Vagina (tissue), 2 donors: ENCODE measurements at regions not wholly inside any gene's neighbourhood (a gene's known extent, or its start where the extent isn't known, plus 50 kb on each side); places are given as distances from the start of the nearest gene placed in this dataset.

ENCODE experiments used
- DNase-seq, 2 donors: peaks; one replicate each; pipeline ENCODE4 v3.0.0-alpha.2; 2017; ENCODE audit errors: extremely low spot score in 2 of 2
- H3K27ac ChIP-seq: fragments of 200-600 bp; sonication (generic); one replicate; pipeline ENCODE4 v1.5.1; 2019
- H3K27me3 ChIP-seq: fragments of 200-600 bp; sonication (generic); one replicate; pipeline ENCODE4 v1.5.1; 2019
- H3K36me3 ChIP-seq, 2 donors: fragments of 200-600 bp; sonication (generic); one replicate each; pipeline ENCODE4 v1.5.1; 2017 to 2019
- H3K4me1 ChIP-seq: fragments of 200-600 bp; sonication (generic); one replicate; pipeline ENCODE4 v1.5.1; 2019
- H3K4me3 ChIP-seq, 2 donors: fragments of 200-600 bp; sonication (generic); 1 replicate in 1 of 2; 2 replicates in 1 of 2; pipeline ENCODE4 v1.5.1; 2016 to 2019
- H3K9me3 ChIP-seq: fragments of 200-600 bp; sonication (generic); one replicate; pipeline ENCODE4 v1.5.1; 2019
- POLR2A ChIP-seq, 2 donors: fragments of 450-650 bp; IDR thresholded peaks; one replicate each; pipeline ENCODE4 v1.6.1; 2017; ENCODE audit warnings: antibody characterized with exemption in 2 of 2, mild to moderate bottlenecking in 2 of 2, moderate library complexity in 2 of 2
- POLR2AphosphoS5 ChIP-seq, 2 donors: sonication (generic); formaldehyde crosslinking; IDR thresholded peaks; one replicate each; pipeline ENCODE4 v1.9.0; 2017; ENCODE audit warnings: antibody characterized with exemption in 2 of 2, mild to moderate bottlenecking in 2 of 2, low read depth in 1 of 2; ENCODE audit not compliant: insufficient read depth in 1 of 2
- intact Hi-C: fragments of 100-400 bp; cut with DNase I; formaldehyde crosslinking; loops from one replicate; pipeline ENCODE4 v1.15.1; 2023
- TF ChIP-seq, protein P1 (sequence below), 3 experiments: fragments of 450-650 bp in 2 of 3; fragments of 200-600 bp in 1 of 3; sonication (generic) in 1 of 3; IDR thresholded peaks; one replicate each; pipeline ENCODE4 v1.5.1; 2017 to 2019; ENCODE audit warnings: antibody characterized with exemption in 3 of 3, mild to moderate bottlenecking in 2 of 3, moderate library complexity in 2 of 3

GRCh38 chr6:154885214-154885613 is 109.9 kb upstream of the TIAM2 start:
- no peak for TF ChIP-seq POLR2A (IDR thresholded peaks at IDR 0.05)
- no peak for TF ChIP-seq POLR2AphosphoS5 (IDR thresholded peaks at IDR 0.05; ENCODE audit: insufficient read depth in 1 of 2, low read depth in 1 of 2)
- TF ChIP-seq, protein P1, sequence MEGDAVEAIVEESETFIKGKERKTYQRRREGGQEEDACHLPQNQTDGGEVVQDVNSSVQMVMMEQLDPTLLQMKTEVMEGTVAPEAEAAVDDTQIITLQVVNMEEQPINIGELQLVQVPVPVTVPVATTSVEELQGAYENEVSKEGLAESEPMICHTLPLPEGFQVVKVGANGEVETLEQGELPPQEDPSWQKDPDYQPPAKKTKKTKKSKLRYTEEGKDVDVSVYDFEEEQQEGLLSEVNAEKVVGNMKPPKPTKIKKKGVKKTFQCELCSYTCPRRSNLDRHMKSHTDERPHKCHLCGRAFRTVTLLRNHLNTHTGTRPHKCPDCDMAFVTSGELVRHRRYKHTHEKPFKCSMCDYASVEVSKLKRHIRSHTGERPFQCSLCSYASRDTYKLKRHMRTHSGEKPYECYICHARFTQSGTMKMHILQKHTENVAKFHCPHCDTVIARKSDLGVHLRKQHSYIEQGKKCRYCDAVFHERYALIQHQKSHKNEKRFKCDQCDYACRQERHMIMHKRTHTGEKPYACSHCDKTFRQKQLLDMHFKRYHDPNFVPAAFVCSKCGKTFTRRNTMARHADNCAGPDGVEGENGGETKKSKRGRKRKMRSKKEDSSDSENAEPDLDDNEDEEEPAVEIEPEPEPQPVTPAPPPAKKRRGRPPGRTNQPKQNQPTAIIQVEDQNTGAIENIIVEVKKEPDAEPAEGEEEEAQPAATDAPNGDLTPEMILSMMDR (IDR thresholded peaks at IDR 0.05), result no peak
- H3K27ac ChIP-seq, result no peak overlapping the region
- no peak overlapping the region for H3K4me3 ChIP-seq
- intact Hi-C loops, result no loop called here
- peaks cover 5% of the 10 kb centered on the region for H3K4me1 ChIP-seq
- H3K9me3 ChIP-seq, result no peaks in the 10 kb centered on the region
- DNase-seq, result no peak
- no peaks in the 10 kb centered on the region for H3K36me3 ChIP-seq
- no peaks in the 10 kb centered on the region for H3K27me3 ChIP-seq

GRCh38 chr6:154886016-154886415 is 109.1 kb upstream of the TIAM2 start:
- Histone ChIP-seq H3K9me3 (no peaks in the 10 kb centered on the region), H3K27ac (no peak overlapping the region), H3K4me1 (peaks cover 5% of the 10 kb centered on the region), H3K4me3 (no peak overlapping the region), H3K36me3 (no peaks in the 10 kb centered on the region), H3K27me3 (no peaks in the 10 kb centered on the region)
- no peak for DNase-seq
- no peak for TF ChIP-seq POLR2AphosphoS5 (IDR thresholded peaks at IDR 0.05; ENCODE audit: insufficient read depth in 1 of 2, low read depth in 1 of 2)
- no peak for TF ChIP-seq POLR2A (IDR thresholded peaks at IDR 0.05)
- TF ChIP-seq, protein P1 (IDR thresholded peaks at IDR 0.05), result no peak
- intact Hi-C loops, result no loop called here

DNA sequence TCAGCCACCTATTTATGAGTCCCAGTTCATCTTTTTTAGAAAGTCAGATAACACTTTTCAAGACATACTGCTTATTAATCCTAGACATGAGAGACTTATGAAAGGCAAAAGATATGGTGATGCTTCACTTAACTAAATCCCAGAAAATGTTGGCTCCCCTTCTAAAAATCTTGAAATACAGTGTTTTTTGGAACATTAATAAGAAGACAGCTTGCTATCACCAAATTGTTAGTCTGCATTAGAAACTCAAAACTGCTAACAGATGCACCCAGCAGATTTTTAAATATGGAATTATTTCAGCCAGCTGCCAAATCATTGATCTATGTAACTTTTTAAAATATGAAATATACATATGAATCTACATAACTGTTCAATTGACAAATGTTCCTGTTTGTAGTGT is 108.6 kb upstream of the TIAM2 start:
- no peaks in the 10 kb centered on the region for H3K27me3 ChIP-seq
- no peaks in the 10 kb centered on the region for H3K9me3 ChIP-seq
- intact Hi-C loops, result no loop called here
- TF ChIP-seq, protein P1 (IDR thresholded peaks at IDR 0.05), result no peak
- no peak for TF ChIP-seq POLR2AphosphoS5 (IDR thresholded peaks at IDR 0.05; ENCODE audit: insufficient read depth in 1 of 2, low read depth in 1 of 2)
- H3K27ac ChIP-seq, result no peak overlapping the region
- no peak overlapping the region for H3K4me3 ChIP-seq
- H3K4me1 ChIP-seq, result peaks cover 5% of the 10 kb centered on the region
- no peaks in the 10 kb centered on the region for H3K36me3 ChIP-seq
- no peak for DNase-seq

- TF ChIP-seq, protein P1 (IDR thresholded peaks at IDR 0.05), result no peak
- TF ChIP-seq POLR2AphosphoS5 (IDR thresholded peaks at IDR 0.05; ENCODE audit: insufficient read depth in 1 of 2, low read depth in 1 of 2), result no peak
- TF ChIP-seq POLR2A (IDR thresholded peaks at IDR 0.05), result no peak
Observed at GRCh38 chr6:154887051-154887450, 108.1 kb upstream of the TIAM2 start.

DNA sequence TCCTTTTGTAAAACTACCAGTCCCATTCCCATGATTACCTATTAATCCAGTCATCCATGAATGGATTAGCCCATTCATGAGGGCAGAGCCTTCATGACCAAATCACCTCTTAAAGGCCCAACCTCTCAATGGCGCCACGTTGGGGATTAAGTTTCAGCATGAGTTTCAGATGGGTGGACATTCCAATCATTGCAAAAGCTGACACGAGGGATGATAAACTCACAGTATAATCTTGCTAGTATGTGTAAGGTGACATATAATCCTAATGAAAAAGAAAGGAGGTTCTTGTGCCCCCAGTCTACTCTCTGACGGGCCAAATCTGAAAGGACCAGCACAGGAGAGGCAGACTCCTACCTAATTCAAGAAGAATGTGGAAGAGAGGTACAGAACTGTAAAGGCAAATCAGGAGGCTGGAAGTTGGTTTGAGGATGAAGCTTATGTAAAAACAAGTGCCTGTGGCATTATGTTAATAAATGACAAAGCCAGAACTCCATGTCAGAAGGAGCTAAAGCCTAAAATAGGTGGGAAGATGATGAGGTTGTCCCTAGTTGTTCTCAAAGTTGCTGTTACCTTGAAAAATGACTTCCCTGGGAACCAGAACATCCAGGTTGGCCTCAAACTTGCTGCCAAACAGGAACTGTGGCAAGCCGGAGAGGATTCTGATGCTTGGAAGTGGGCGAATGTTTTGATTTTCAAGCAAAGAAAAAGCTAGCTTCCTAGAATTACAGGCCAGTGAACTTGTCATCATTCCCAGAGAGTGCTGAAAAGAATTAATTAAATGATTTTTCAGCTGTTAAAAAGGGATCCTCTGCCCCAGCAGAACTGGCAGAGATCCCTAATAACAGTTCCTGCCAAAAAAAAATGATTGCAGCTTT is 106.5 kb upstream of the TIAM2 start:
- TF ChIP-seq, protein P1 (IDR thresholded peaks at IDR 0.05), result no peak
- TF ChIP-seq POLR2AphosphoS5 (IDR thresholded peaks at IDR 0.05; ENCODE audit: insufficient read depth in 1 of 2, low read depth in 1 of 2), result no peak
- no peak for TF ChIP-seq POLR2A (IDR thresholded peaks at IDR 0.05)
- intact Hi-C loops, result no loop called here
- no peaks in the 10 kb centered on the region for H3K27me3 ChIP-seq
- H3K4me3 ChIP-seq, result no peak overlapping the region
- H3K27ac ChIP-seq, result no peak overlapping the region
- no peaks in the 10 kb centered on the region for H3K36me3 ChIP-seq
- no peaks in the 10 kb centered on the region for H3K9me3 ChIP-seq
- H3K4me1 ChIP-seq, result peaks cover 3% of the 10 kb centered on the region
- no peak for DNase-seq

More at GRCh38 chr6:154887051-154887450, 108.1 kb upstream of the TIAM2 start:
- Histone ChIP-seq H3K9me3 (no peaks in the 10 kb centered on the region), H3K4me3 (no peak overlapping the region), H3K27me3 (no peaks in the 10 kb centered on the region), H3K4me1 (peaks cover 1% of the 10 kb centered on the region), H3K27ac (no peak overlapping the region), H3K36me3 (no peaks in the 10 kb centered on the region)
- intact Hi-C loops, result no loop called here
- no peak for DNase-seq
